OCI-LY1 (cell line): ENCODE measurements at regions not wholly inside any gene's neighbourhood (a gene's known extent, or its start where the extent isn't known, plus 50 kb on each side); places are given as distances from the start of the nearest gene placed in this dataset.

Experiments
- H2AFZ ChIP-seq: fragments of 200-600 bp; sonication (generic), shearing (Covaris generic); 2 replicates; pipeline ENCODE4 v1.6.0; 2014; ENCODE audit warnings: antibody characterized with exemption, mild to moderate bottlenecking, low read length
- H3F3A ChIP-seq: fragments of 200-600 bp; sonication (generic), shearing (Covaris generic); 2 replicates; pipeline ENCODE4 v1.6.0; 2014; ENCODE audit warnings: mild to moderate bottlenecking, antibody characterized with exemption, low read length, moderate library complexity; ENCODE audit not compliant: insufficient read depth
- H3K27ac ChIP-seq: fragments of 200-600 bp; sonication (generic); 2 replicates; pipeline ENCODE4 v1.5.1; 2014; ENCODE audit warnings: low read length, mixed run types, mild to moderate bottlenecking, low read depth; ENCODE audit not compliant: poor library complexity, severe bottlenecking
- H3K27me3 ChIP-seq: fragments of 200-600 bp; sonication (generic); 2 replicates; pipeline ENCODE4 v1.6.0; 2014; ENCODE audit warnings: antibody characterized with exemption, mild to moderate bottlenecking, low read length, moderate library complexity; ENCODE audit not compliant: insufficient read depth
- H3K36me3 ChIP-seq: fragments of 200-600 bp; sonication (generic); 2 replicates; pipeline ENCODE4 v1.6.1; 2014; ENCODE audit warnings: mild to moderate bottlenecking, antibody characterized with exemption, low read length, moderate library complexity, mixed read lengths; ENCODE audit not compliant: insufficient read depth
- H3K4me1 ChIP-seq: fragments of 200-600 bp; sonication (generic); 2 replicates; pipeline ENCODE4 v1.5.1; 2014; ENCODE audit warnings: mild to moderate bottlenecking, low read length, moderate library complexity; ENCODE audit not compliant: insufficient read depth, severe bottlenecking
- H3K4me2 ChIP-seq: fragments of 200-600 bp; sonication (generic), shearing (Covaris generic); 2 replicates; pipeline ENCODE4 v1.6.1; 2014; ENCODE audit warnings: low read length
- H3K4me3 ChIP-seq: fragments of 200-600 bp; sonication (generic); 2 replicates; pipeline ENCODE4 v1.5.1; 2014; ENCODE audit warnings: low read length, low read depth, mild to moderate bottlenecking, mixed read lengths; ENCODE audit not compliant: poor library complexity, severe bottlenecking
- H3K79me2 ChIP-seq: fragments of 200-600 bp; shearing (Covaris generic); 2 replicates; pipeline ENCODE4 v1.6.1; 2016; ENCODE audit warnings: mixed run types, low read length, mixed read lengths; ENCODE audit not compliant: insufficient read depth
- H3K9ac ChIP-seq: fragments of 200-600 bp; sonication (generic), shearing (Covaris generic); 2 replicates; pipeline ENCODE4 v1.6.1; 2014; ENCODE audit warnings: mild to moderate bottlenecking, low read length, mixed read lengths
- H3K9me2 ChIP-seq: fragments of 200-600 bp; sonication (generic), shearing (Covaris generic); 2 replicates; pipeline ENCODE4 v1.6.1; 2014; ENCODE audit warnings: low read depth, mild to moderate bottlenecking, low read length, mixed read lengths
- H3K9me3 ChIP-seq: fragments of 200-600 bp; shearing (Covaris generic); 2 replicates; pipeline ENCODE4 v1.6.1; 2014; ENCODE audit warnings: low read length, mixed read lengths
- H4K20me1 ChIP-seq: fragments of 200-600 bp; sonication (generic), shearing (Covaris generic); 2 replicates; pipeline ENCODE4 v1.6.0; 2016; ENCODE audit warnings: mild to moderate bottlenecking, low read length; ENCODE audit not compliant: insufficient read depth
- CTCF ChIP-seq: fragments of 200-600 bp; sonication (generic), shearing (Covaris generic); IDR thresholded peaks from 2 replicates; pipeline ENCODE4 v1.5.1; 2017; ENCODE audit warnings: mild to moderate bottlenecking, antibody characterized with exemption, low read length, moderate library complexity, mixed read lengths
- EZH2 ChIP-seq: fragments of 200-600 bp; sonication (generic), shearing (Covaris generic); IDR thresholded peaks from 2 replicates; pipeline ENCODE4 v1.8.0; 2017; ENCODE audit warnings: borderline replicate concordance, mixed run types, mild to moderate bottlenecking, antibody characterized with exemption, low read length, moderate library complexity, mixed read lengths

GRCh38 chr11:70672991-70673653 is 274.8 kb downstream of the CTTN start:
- Histone ChIP-seq H3K4me3 (no peak overlapping the region), H3K79me2 (no peaks in the 10 kb centered on the region), H4K20me1 (no peaks in the 10 kb centered on the region), H3K9me3 (no peaks in the 10 kb centered on the region), H3K9me2 (no peaks in the 10 kb centered on the region), H3K27me3 (no peaks in the 10 kb centered on the region), H3K27ac (no peak overlapping the region), H3K9ac (no peak overlapping the region), H3F3A (no peaks in the 10 kb centered on the region), H3K36me3 (no peaks in the 10 kb centered on the region), H3K4me2 (no peak overlapping the region), H3K4me1 (no peaks in the 10 kb centered on the region), H2AFZ (no peak overlapping the region)
- TF ChIP-seq EZH2 (no peak), CTCF (no peak)

- no peaks in the 10 kb centered on the region for H3K36me3 ChIP-seq
- no peak overlapping the region for H3K4me2 ChIP-seq
- H3K79me2 ChIP-seq: no peaks in the 10 kb centered on the region
- TF ChIP-seq CTCF: no peak
- no peaks in the 10 kb centered on the region for H4K20me1 ChIP-seq
- H3K4me1 ChIP-seq: no peaks in the 10 kb centered on the region
- H3K4me3 ChIP-seq: no peak overlapping the region
- no peak overlapping the region for H2AFZ ChIP-seq
- H3K27me3 ChIP-seq: no peaks in the 10 kb centered on the region
- no peak overlapping the region for H3K27ac ChIP-seq
- H3K9me2 ChIP-seq: no peaks in the 10 kb centered on the region
- H3F3A ChIP-seq: no peaks in the 10 kb centered on the region
- no peaks in the 10 kb centered on the region for H3K9me3 ChIP-seq
- H3K9ac ChIP-seq: no peak overlapping the region
Measured at GRCh38 chr11:70674605-70675004, 276.3 kb downstream of the CTTN start.

GRCh38 chr11:70675697-70676374 is 277.5 kb downstream of the CTTN start:
- Histone ChIP-seq H3K4me3 (no peak overlapping the region), H2AFZ (no peak overlapping the region), H3K4me1 (no peaks in the 10 kb centered on the region), H3K4me2 (no peak overlapping the region), H3K27me3 (no peaks in the 10 kb centered on the region), H3K79me2 (no peaks in the 10 kb centered on the region), H3K9me3 (no peaks in the 10 kb centered on the region), H4K20me1 (no peaks in the 10 kb centered on the region), H3K9ac (no peak overlapping the region), H3F3A (no peaks in the 10 kb centered on the region), H3K27ac (no peak overlapping the region), H3K9me2 (no peaks in the 10 kb centered on the region), H3K36me3 (no peaks in the 10 kb centered on the region)
- TF ChIP-seq EZH2 (no peak), CTCF (no peak)
